SK-N-SH (cell line): ENCODE measurements at regions not wholly inside any gene's neighbourhood (a gene's known extent, or its start where the extent isn't known, plus 50 kb on each side); places are given as distances from the start of the nearest gene placed in this dataset.

Experiments used
- CTCF ChIA-PET: fragments of 300-600, 350-600 bp; formaldehyde crosslinking; extraction: SDS; loops from one replicate; lab custom pipeline; 2021; lab: Yijun Ruan, JAX
- POLR2A ChIA-PET: fragments of 350-600 bp; sonication (Branson Sonifier 250); formaldehyde crosslinking; extraction: SDS; loops from one replicate; lab custom pipeline; 2020; ENCODE audit warnings: antibody characterized with exemption, inconsistent platforms; lab: Yijun Ruan, JAX
- DNase-seq: peaks from one replicate; pipeline ENCODE4 v3.0.0; 2012
- H2AFZ ChIP-seq: fragments of 200-600 bp; sonication (generic); 2 replicates; pipeline ENCODE4 v1.8.1; 2016; ENCODE audit warnings: antibody characterized with exemption, mild to moderate bottlenecking, low read depth
- H3F3A ChIP-seq: fragments of 200-600 bp; sonication (generic); replicated peaks from 2 replicates; pipeline ENCODE3; 2016; ENCODE audit warnings: antibody characterized with exemption, mild to moderate bottlenecking; ENCODE audit not compliant: insufficient read depth
- H3K27ac ChIP-seq, 2 experiments: fragments of 200-500 bp in 1 of 2; fragments of 200-600 bp in 1 of 2; sonication (Bioruptor generic) in 1 of 2; sonication (generic), shearing (Covaris generic) in 1 of 2; 2 replicates each; pipeline versions ENCODE4 v1.5.1 to v1.6.1; 2014 to 2016; ENCODE audit warnings: low read depth in 2 of 2, inconsistent platforms in 1 of 2, low read length in 1 of 2, mild to moderate bottlenecking in 1 of 2, mixed read lengths in 1 of 2
- H3K27me3 ChIP-seq: fragments of 200-600 bp; sonication (generic), shearing (Covaris generic); 2 replicates; pipeline ENCODE4 v1.6.1; 2016; ENCODE audit warnings: mixed run types; ENCODE audit not compliant: insufficient read depth
- H3K36me3 ChIP-seq, 2 experiments: fragments of 200-500 bp in 1 of 2; fragments of 200-600 bp in 1 of 2; sonication (Bioruptor generic) in 1 of 2; sonication (generic) in 1 of 2; replicated peaks in 1 of 2; 2 replicates each; pipeline versions ENCODE3 to v1.5.1; 2014 to 2016; ENCODE audit warnings: low read length in 1 of 2, mild to moderate bottlenecking in 1 of 2; ENCODE audit not compliant: insufficient read depth in 2 of 2, control insufficient read depth in 1 of 2
- H3K4me1 ChIP-seq, 2 experiments: fragments of 200-500 bp in 1 of 2; fragments of 200-600 bp in 1 of 2; sonication (Bioruptor generic) in 1 of 2; sonication (generic), shearing (Covaris generic) in 1 of 2; 2 replicates each; pipeline versions ENCODE4 v1.5.1 to v1.6.1; 2014 to 2016; ENCODE audit warnings: low read depth in 1 of 2, low read length in 1 of 2, mixed run types in 1 of 2; ENCODE audit not compliant: insufficient read depth in 2 of 2, control insufficient read depth in 1 of 2
- H3K4me2 ChIP-seq: fragments of 200-600 bp; sonication (generic), shearing (Covaris generic); 2 replicates; pipeline ENCODE4 v1.6.1; 2017; ENCODE audit warnings: mixed run types
- H3K4me3 ChIP-seq, 2 experiments: fragments of 200-500 bp in 1 of 2; fragments of 200-600 bp in 1 of 2; sonication (Bioruptor generic) in 1 of 2; sonication (generic), shearing (Covaris generic) in 1 of 2; 2 replicates each; pipeline versions ENCODE4 v1.5.1 to v1.8.1; 2014 to 2016; ENCODE audit warnings: low read depth in 2 of 2, inconsistent platforms in 1 of 2, low read length in 1 of 2, mild to moderate bottlenecking in 1 of 2, mixed read lengths in 1 of 2, moderate library complexity in 1 of 2
- H3K79me2 ChIP-seq: fragments of 200-600 bp; sonication (generic); 2 replicates; pipeline ENCODE4 v1.8.1; 2017; ENCODE audit warnings: mild to moderate bottlenecking; ENCODE audit not compliant: insufficient read depth
- H3K9ac ChIP-seq: fragments of 200-600 bp; sonication (generic); 2 replicates; pipeline ENCODE4 v1.6.1; 2017; ENCODE audit warnings: mixed run types
- H3K9me2 ChIP-seq: fragments of 200-600 bp; sonication (generic); 2 replicates; pipeline ENCODE4 v1.6.1; 2017; ENCODE audit warnings: mixed run types
- H3K9me3 ChIP-seq: fragments of 200-600 bp; sonication (generic); 2 replicates; pipeline ENCODE4 v1.6.1; 2017; ENCODE audit warnings: mixed run types, mild to moderate bottlenecking, moderate library complexity
- H4K20me1 ChIP-seq: fragments of 200-600 bp; sonication (generic); 2 replicates; pipeline ENCODE4 v1.6.1; 2017; ENCODE audit warnings: mild to moderate bottlenecking, mixed run types; ENCODE audit not compliant: insufficient read depth
- CHD2 ChIP-seq: fragments of 150-350 bp; IDR thresholded peaks from 2 replicates; pipeline ENCODE4 v1.6.1; 2018; ENCODE audit warnings: low read length; ENCODE audit not compliant: partially characterized antibody
- CTCF ChIP-seq: fragments of 200-600 bp; sonication (generic); IDR thresholded peaks from 2 replicates; pipeline ENCODE4 v1.6.1; 2017; ENCODE audit warnings: antibody characterized with exemption, mild to moderate bottlenecking, moderate library complexity
- GABPA ChIP-seq: IDR thresholded peaks from 2 replicates; pipeline ENCODE4 v1.4.0; 2012; ENCODE audit warnings: low read depth, mild to moderate bottlenecking
- GATA2 ChIP-seq: sonication (generic); formaldehyde crosslinking; IDR thresholded peaks from 2 replicates; pipeline ENCODE4 v1.5.0; 2020; ENCODE audit warnings: mild to moderate bottlenecking, missing genetic modification reagents
- NFIC ChIP-seq: IDR thresholded peaks from 2 replicates; pipeline ENCODE4 v1.4.0; 2012; ENCODE audit warnings: borderline replicate concordance
- NRF1 ChIP-seq: IDR thresholded peaks from 2 replicates; pipeline ENCODE4 v1.6.1; 2012; ENCODE audit warnings: low read depth, mild to moderate bottlenecking, low read length
- POLR2AphosphoS5 ChIP-seq: IDR thresholded peaks from 2 replicates; pipeline ENCODE4 v1.6.1; 2012; ENCODE audit warnings: low read depth, low read length
- RAD21 ChIP-seq: IDR thresholded peaks from 2 replicates; pipeline ENCODE4 v1.6.1; 2012; ENCODE audit warnings: mild to moderate bottlenecking, low read length
- SIN3A ChIP-seq: IDR thresholded peaks from 2 replicates; pipeline ENCODE4 v1.6.1; 2012; ENCODE audit warnings: low read depth, mild to moderate bottlenecking, low read length, moderate library complexity, borderline replicate concordance
- SMC3 ChIP-seq: IDR thresholded peaks from 2 replicates; pipeline ENCODE4 v1.6.1; 2012; ENCODE audit warnings: low read depth, low read length, improper control_type of control experiment
- TAF1 ChIP-seq: IDR thresholded peaks from 2 replicates; pipeline ENCODE4 v1.6.1; 2012; ENCODE audit warnings: low read depth, mild to moderate bottlenecking, low read length, moderate library complexity, borderline replicate concordance
- TCF12 ChIP-seq: IDR thresholded peaks from 2 replicates; pipeline ENCODE4 v1.4.0; 2012
- TEAD4 ChIP-seq: IDR thresholded peaks from 2 replicates; pipeline ENCODE4 v1.4.0; 2012; ENCODE audit warnings: mild to moderate bottlenecking, borderline replicate concordance; ENCODE audit not compliant: insufficient read depth
- WGBS: methylation state at CpG from one replicate; pipeline ENCODE4 v1.1.6; 2017; ENCODE audit warnings: low lambda C conversion rate; 5-methylcytosine and 5-hydroxymethylcytosine counted together
- TF ChIP-seq, protein P1 (sequence below): fragments of 150-350 bp; IDR thresholded peaks from 2 replicates; pipeline ENCODE4 v1.6.1; 2016; ENCODE audit warnings: mild to moderate bottlenecking, low read depth, low read length
- TF ChIP-seq, protein P2 (sequence below): IDR thresholded peaks from 2 replicates; pipeline ENCODE4 v1.6.1; 2012; ENCODE audit warnings: mild to moderate bottlenecking, low read depth, low read length, moderate library complexity
- TF ChIP-seq, protein P3 (sequence below): IDR thresholded peaks from 2 replicates; pipeline ENCODE4 v1.4.0; 2012; ENCODE audit warnings: low read depth, borderline replicate concordance

GRCh38 chr16:47852991-47853390, 302.8 kb downstream of the ABCC12 start:
- Histone ChIP-seq H3K27ac (no peak overlapping the region), H3K27me3 (no peaks in the 10 kb centered on the region), H3K9me2 (no peaks in the 10 kb centered on the region), H3K79me2 (no peaks in the 10 kb centered on the region), H3F3A (no peaks in the 10 kb centered on the region), H4K20me1 (no peaks in the 10 kb centered on the region), H3K36me3 (no peaks in the 10 kb centered on the region), H3K4me2 (no peak overlapping the region), H3K4me3 (no peak overlapping the region), H2AFZ (no peak overlapping the region), H3K9ac (no peak overlapping the region), H3K4me1 (no peaks in the 10 kb centered on the region), H3K9me3 (no peaks in the 10 kb centered on the region)
- WGBS, result 74% methylated on average over 6 of the region's 6 CpGs
- ChIA-PET CTCF (no interaction called here), POLR2A (no interaction called here)
- no peak for DNase-seq
- no peak for TF ChIP-seq TAF1
- TF ChIP-seq RAD21, result no peak
- TF ChIP-seq, protein P1, sequence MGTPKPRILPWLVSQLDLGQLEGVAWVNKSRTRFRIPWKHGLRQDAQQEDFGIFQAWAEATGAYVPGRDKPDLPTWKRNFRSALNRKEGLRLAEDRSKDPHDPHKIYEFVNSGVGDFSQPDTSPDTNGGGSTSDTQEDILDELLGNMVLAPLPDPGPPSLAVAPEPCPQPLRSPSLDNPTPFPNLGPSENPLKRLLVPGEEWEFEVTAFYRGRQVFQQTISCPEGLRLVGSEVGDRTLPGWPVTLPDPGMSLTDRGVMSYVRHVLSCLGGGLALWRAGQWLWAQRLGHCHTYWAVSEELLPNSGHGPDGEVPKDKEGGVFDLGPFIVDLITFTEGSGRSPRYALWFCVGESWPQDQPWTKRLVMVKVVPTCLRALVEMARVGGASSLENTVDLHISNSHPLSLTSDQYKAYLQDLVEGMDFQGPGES, result no peak
- no peak for TF ChIP-seq SMC3
- no peak for TF ChIP-seq TEAD4
- TF ChIP-seq, protein P2, sequence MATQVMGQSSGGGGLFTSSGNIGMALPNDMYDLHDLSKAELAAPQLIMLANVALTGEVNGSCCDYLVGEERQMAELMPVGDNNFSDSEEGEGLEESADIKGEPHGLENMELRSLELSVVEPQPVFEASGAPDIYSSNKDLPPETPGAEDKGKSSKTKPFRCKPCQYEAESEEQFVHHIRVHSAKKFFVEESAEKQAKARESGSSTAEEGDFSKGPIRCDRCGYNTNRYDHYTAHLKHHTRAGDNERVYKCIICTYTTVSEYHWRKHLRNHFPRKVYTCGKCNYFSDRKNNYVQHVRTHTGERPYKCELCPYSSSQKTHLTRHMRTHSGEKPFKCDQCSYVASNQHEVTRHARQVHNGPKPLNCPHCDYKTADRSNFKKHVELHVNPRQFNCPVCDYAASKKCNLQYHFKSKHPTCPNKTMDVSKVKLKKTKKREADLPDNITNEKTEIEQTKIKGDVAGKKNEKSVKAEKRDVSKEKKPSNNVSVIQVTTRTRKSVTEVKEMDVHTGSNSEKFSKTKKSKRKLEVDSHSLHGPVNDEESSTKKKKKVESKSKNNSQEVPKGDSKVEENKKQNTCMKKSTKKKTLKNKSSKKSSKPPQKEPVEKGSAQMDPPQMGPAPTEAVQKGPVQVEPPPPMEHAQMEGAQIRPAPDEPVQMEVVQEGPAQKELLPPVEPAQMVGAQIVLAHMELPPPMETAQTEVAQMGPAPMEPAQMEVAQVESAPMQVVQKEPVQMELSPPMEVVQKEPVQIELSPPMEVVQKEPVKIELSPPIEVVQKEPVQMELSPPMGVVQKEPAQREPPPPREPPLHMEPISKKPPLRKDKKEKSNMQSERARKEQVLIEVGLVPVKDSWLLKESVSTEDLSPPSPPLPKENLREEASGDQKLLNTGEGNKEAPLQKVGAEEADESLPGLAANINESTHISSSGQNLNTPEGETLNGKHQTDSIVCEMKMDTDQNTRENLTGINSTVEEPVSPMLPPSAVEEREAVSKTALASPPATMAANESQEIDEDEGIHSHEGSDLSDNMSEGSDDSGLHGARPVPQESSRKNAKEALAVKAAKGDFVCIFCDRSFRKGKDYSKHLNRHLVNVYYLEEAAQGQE, result no peak
- TF ChIP-seq SIN3A, result no peak
- no peak for TF ChIP-seq NRF1
- TF ChIP-seq GATA2 (CRISPR knock-in tag), result no peak
- TF ChIP-seq GABPA, result no peak
- TF ChIP-seq NFIC, result no peak
- no peak for TF ChIP-seq CTCF
- no peak for TF ChIP-seq TCF12
- TF ChIP-seq CHD2, result no peak
- TF ChIP-seq, protein P3, sequence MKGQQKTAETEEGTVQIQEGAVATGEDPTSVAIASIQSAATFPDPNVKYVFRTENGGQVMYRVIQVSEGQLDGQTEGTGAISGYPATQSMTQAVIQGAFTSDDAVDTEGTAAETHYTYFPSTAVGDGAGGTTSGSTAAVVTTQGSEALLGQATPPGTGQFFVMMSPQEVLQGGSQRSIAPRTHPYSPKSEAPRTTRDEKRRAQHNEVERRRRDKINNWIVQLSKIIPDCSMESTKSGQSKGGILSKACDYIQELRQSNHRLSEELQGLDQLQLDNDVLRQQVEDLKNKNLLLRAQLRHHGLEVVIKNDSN, result no peak
- no peak for TF ChIP-seq POLR2AphosphoS5
